IMR-90 (cell line): ENCODE measurements at regions not wholly inside any gene's neighbourhood (a gene's known extent, or its start where the extent isn't known, plus 50 kb on each side); places are given as distances from the start of the nearest gene placed in this dataset.

Source experiments
- ATAC-seq: fragments of 200-7000 bp; cut with Tn5 transposase; 2 replicates; pipeline ENCODE4 v1.9.1; 2020; ENCODE audit warnings: low read depth, mild to moderate bottlenecking, moderate library complexity
- BruUV-seq: library from RNA; stranded (reverse); fragments of 400-500 nt; replicated peaks from 2 replicates; lab custom pipeline; 2021; lab: Mats Ljungman, UMichigan
- CTCF ChIA-PET: fragments of 300-600 bp; formaldehyde crosslinking; extraction: SDS; loops from one replicate; lab custom pipeline; 2021; ENCODE audit warnings: antibody characterized with exemption; lab: Yijun Ruan, JAX
- POLR2A ChIA-PET: fragments of 300-600 bp; sonication (Branson Sonifier 250); formaldehyde crosslinking; loops from one replicate; lab custom pipeline; 2022; ENCODE audit warnings: antibody characterized with exemption; ENCODE audit not compliant: unreplicated experiment; lab: Charles Lee
- DNase-seq: peaks from one replicate; pipeline ENCODE4 v3.0.0; 2013
- H2AFZ ChIP-seq: replicated peaks from 2 replicates; pipeline ENCODE3; 2013; ENCODE audit warnings: low read length, mild to moderate bottlenecking; ENCODE audit not compliant: poor library complexity
- H2AK5ac ChIP-seq: 2 replicates; pipeline ENCODE4 v1.6.1; 2013; ENCODE audit warnings: low read depth, low read length, inconsistent platforms
- H2AK9ac ChIP-seq: replicated peaks from 2 replicates; pipeline ENCODE3; 2013; ENCODE audit warnings: mild to moderate bottlenecking, low read depth, low read length, moderate library complexity; ENCODE audit not compliant: poor library complexity
- H2BK120ac ChIP-seq: 2 replicates; pipeline ENCODE4 v1.6.1; 2013; ENCODE audit warnings: low read depth, low read length, inconsistent platforms
- H2BK15ac ChIP-seq: 3 replicates; pipeline ENCODE4 v1.6.1; 2013; ENCODE audit warnings: low read depth, low read length, inconsistent platforms
- H2BK20ac ChIP-seq: 2 replicates; pipeline ENCODE4 v1.6.1; 2013; ENCODE audit warnings: low read depth, mild to moderate bottlenecking, inconsistent platforms, low read length, moderate library complexity
- H2BK5ac ChIP-seq: 2 replicates; pipeline ENCODE4 v1.6.1; 2013; ENCODE audit warnings: mild to moderate bottlenecking, low read depth, low read length, inconsistent platforms; ENCODE audit not compliant: poor library complexity, severe bottlenecking
- H3K14ac ChIP-seq: replicated peaks from 2 replicates; pipeline ENCODE4 v1.6.1; 2013; ENCODE audit warnings: low read depth, low read length, inconsistent platforms
- H3K18ac ChIP-seq: 2 replicates; pipeline ENCODE4 v1.6.1; 2013; ENCODE audit warnings: low read depth, low read length, control low read depth
- H3K23ac ChIP-seq: 2 replicates; pipeline ENCODE4 v1.6.1; 2013; ENCODE audit warnings: low read depth, low read length, inconsistent platforms
- H3K27ac ChIP-seq: 2 replicates; pipeline ENCODE4 v1.5.1; 2013; ENCODE audit warnings: mild to moderate bottlenecking, control low read depth, low read length; ENCODE audit not compliant: insufficient read depth
- H3K27me3 ChIP-seq: 2 replicates; pipeline ENCODE4 v1.6.1; 2013; ENCODE audit warnings: low read length; ENCODE audit not compliant: control insufficient read depth, insufficient read depth
- H3K36me3 ChIP-seq: 2 replicates; pipeline ENCODE4 v1.6.1; 2013; ENCODE audit warnings: low read length, mixed read lengths; ENCODE audit not compliant: control insufficient read depth, insufficient read depth
- H3K4ac ChIP-seq: 2 replicates; pipeline ENCODE4 v1.6.1; 2013; ENCODE audit warnings: low read depth, low read length, inconsistent platforms
- H3K4me1 ChIP-seq: 2 replicates; pipeline ENCODE4 v1.6.1; 2013; ENCODE audit warnings: low read length, mixed read lengths; ENCODE audit not compliant: control insufficient read depth, insufficient read depth
- H3K4me2 ChIP-seq: 2 replicates; pipeline ENCODE4 v1.6.1; 2013; ENCODE audit warnings: low read depth, mild to moderate bottlenecking, control low read depth, low read length, moderate library complexity
- H3K4me3 ChIP-seq: 2 replicates; pipeline ENCODE4 v1.5.1; 2013; ENCODE audit warnings: low read depth, mild to moderate bottlenecking, control low read depth, low read length, moderate library complexity; ENCODE audit not compliant: insufficient read depth
- H3K56ac ChIP-seq: 2 replicates; pipeline ENCODE4 v1.6.1; 2013; ENCODE audit warnings: low read length, inconsistent platforms; ENCODE audit not compliant: insufficient read depth; ENCODE audit errors: extremely low read depth
- H3K79me1 ChIP-seq, 2 experiments: 2 replicates each; pipeline ENCODE4 v1.6.1; 2013; ENCODE audit warnings: low read length in 2 of 2, inconsistent platforms in 1 of 2, low read depth in 1 of 2
- H3K9ac ChIP-seq: 2 replicates; pipeline ENCODE4 v1.6.1; 2013; ENCODE audit warnings: low read depth, low read length, control low read depth
- H3K9me1 ChIP-seq: 2 replicates; pipeline ENCODE4 v1.6.1; 2013; ENCODE audit warnings: low read length, inconsistent platforms; ENCODE audit not compliant: insufficient read depth
- H3K9me3 ChIP-seq: 2 replicates; pipeline ENCODE4 v1.6.1; 2013; ENCODE audit warnings: low read length; ENCODE audit not compliant: control insufficient read depth, insufficient read depth
- H4K20me1 ChIP-seq: 2 replicates; pipeline ENCODE4 v1.6.1; 2013; ENCODE audit warnings: low read length, inconsistent platforms; ENCODE audit not compliant: insufficient read depth
- H4K5ac ChIP-seq: 2 replicates; pipeline ENCODE4 v1.6.1; 2013; ENCODE audit warnings: mild to moderate bottlenecking, low read depth, low read length, control low read depth
- H4K8ac ChIP-seq, 2 experiments: 2 replicates each; pipeline ENCODE4 v1.6.1; 2013; ENCODE audit warnings: low read depth in 2 of 2, low read length in 2 of 2, control low read depth in 1 of 2, inconsistent platforms in 1 of 2
- H4K91ac ChIP-seq: 2 replicates; pipeline ENCODE4 v1.6.1; 2013; ENCODE audit warnings: low read depth, low read length, inconsistent platforms; ENCODE audit not compliant: insufficient read depth
- BHLHE40 ChIP-seq: fragments of 150-350 bp; IDR thresholded peaks from 2 replicates; pipeline ENCODE4 v1.6.1; 2016; ENCODE audit warnings: mild to moderate bottlenecking, low read depth, low read length
- CHD1 ChIP-seq: IDR thresholded peaks from 2 replicates; pipeline ENCODE4 v1.6.1; 2012; ENCODE audit warnings: low read depth, low read length, improper control_type of control experiment
- FOS ChIP-seq: fragments of 150-350 bp; IDR thresholded peaks from 2 replicates; pipeline ENCODE4 v1.6.1; 2016; ENCODE audit warnings: low read depth, low read length
- MAFK ChIP-seq: IDR thresholded peaks from 2 replicates; pipeline ENCODE4 v1.6.1; 2012; ENCODE audit warnings: low read depth, low read length, improper control_type of control experiment
- MAZ ChIP-seq: IDR thresholded peaks from 2 replicates; pipeline ENCODE4 v1.6.1; 2012; ENCODE audit warnings: low read depth, mild to moderate bottlenecking, low read length, improper control_type of control experiment, moderate library complexity, borderline replicate concordance
- MXI1 ChIP-seq: IDR thresholded peaks from 2 replicates; pipeline ENCODE4 v1.6.1; 2012; ENCODE audit warnings: low read depth, mild to moderate bottlenecking, low read length, moderate library complexity, borderline replicate concordance
- POLR2A ChIP-seq: IDR thresholded peaks from 2 replicates; pipeline ENCODE4 v1.6.1; 2012; ENCODE audit warnings: mild to moderate bottlenecking, low read depth, low read length
- RAD21 ChIP-seq: IDR thresholded peaks from 2 replicates; pipeline ENCODE4 v1.6.1; 2012; ENCODE audit warnings: low read length, improper control_type of control experiment
- RCOR1 ChIP-seq: IDR thresholded peaks from 2 replicates; pipeline ENCODE4 v1.6.1; 2012; ENCODE audit warnings: mild to moderate bottlenecking, low read length, improper control_type of control experiment; ENCODE audit not compliant: insufficient replicate concordance
- RFX5 ChIP-seq: IDR thresholded peaks from 2 replicates; pipeline ENCODE4 v1.8.0; 2012; ENCODE audit warnings: low read depth, mild to moderate bottlenecking, low read length, moderate library complexity
- SMC3 ChIP-seq: fragments of 150-350 bp; IDR thresholded peaks from 2 replicates; pipeline ENCODE4 v1.6.1; 2016; ENCODE audit warnings: low read depth, mild to moderate bottlenecking, antibody characterized with exemption, low read length, moderate library complexity
- WGBS, 2 experiments: methylation state at CpG; one replicate each; pipeline versions ENCODE4 v1.1.5 to v1.1.7; 2013; ENCODE audit warnings: missing lambda C conversion rate in 2 of 2; ENCODE audit not compliant: insufficient read length in 1 of 2; ENCODE audit errors: extremely low coverage in 2 of 2; 5-methylcytosine and 5-hydroxymethylcytosine counted together
- dilution Hi-C: fragments of 300-500 bp; cut with HindIII; formaldehyde crosslinking; loops from one replicate; pipeline ENCODE4 v1.14.3; 2018; ENCODE audit warnings: low sequenced_read_pairs; ENCODE audit not compliant: unreplicated experiment
- in situ Hi-C: fragments of 300-500 bp; cut with MboI; formaldehyde crosslinking; loops from 3 replicates; pipeline ENCODE4 v1.14.3; 2019; ENCODE audit warnings: low sequenced_read_pairs, inconsistent platforms, mixed read lengths
- intact Hi-C: fragments of 100-400 bp; cut with micrococcal nuclease; formaldehyde crosslinking; loops from 2 replicates; pipeline ENCODE4 v1.10.0; 2022
- TF ChIP-seq, protein P1 (sequence below): conservative IDR thresholded peaks from 2 replicates; pipeline ENCODE4 v1.5.1; 2012; ENCODE audit warnings: mild to moderate bottlenecking, low read depth, low read length, improper control_type of control experiment
- TF ChIP-seq, protein P2 (sequence below): fragments of 150-350 bp; IDR thresholded peaks from 2 replicates; pipeline ENCODE4 v1.6.1; 2017; ENCODE audit warnings: mild to moderate bottlenecking, antibody characterized with exemption, low read length, low read depth

DNA sequence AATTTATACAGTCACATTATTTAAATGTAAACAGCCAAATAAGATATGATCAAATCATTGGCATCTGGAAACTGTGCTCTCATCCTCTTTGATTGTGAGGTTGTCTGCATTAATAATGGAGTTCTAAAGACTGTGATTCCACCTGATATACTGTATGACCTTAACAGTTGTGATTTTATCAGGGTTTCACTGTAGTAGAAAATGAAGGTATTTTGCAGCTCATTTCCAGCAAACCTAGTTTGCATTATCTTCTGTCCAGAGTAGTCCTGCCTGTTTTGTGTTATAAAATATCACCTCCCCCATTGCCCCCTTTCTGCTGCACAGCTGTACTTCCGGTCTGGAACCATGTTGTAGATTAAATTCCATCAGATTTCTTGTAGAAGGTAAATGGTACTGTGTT lies 731.6 kb upstream of the FANCL start:
- no peak overlapping the region for H3K9ac ChIP-seq
- H3K23ac ChIP-seq: no peak overlapping the region
- no peaks in the 10 kb centered on the region for H3K9me1 ChIP-seq
- no peaks in the 10 kb centered on the region for H3K79me1 ChIP-seq
- no peak overlapping the region for H2BK20ac ChIP-seq
- H3K27ac ChIP-seq: no peak overlapping the region
- H2BK5ac ChIP-seq: no peak overlapping the region
- H2AK9ac ChIP-seq: no peak overlapping the region
- no peak for TF ChIP-seq CHD1
- no peak for TF ChIP-seq MXI1
- TF ChIP-seq BHLHE40: no peak
- no peak for TF ChIP-seq MAFK
- no peak for TF ChIP-seq MAZ
- TF ChIP-seq RAD21: no peak
- TF ChIP-seq SMC3: no peak
- TF ChIP-seq RCOR1: no peak
- TF ChIP-seq FOS: no peak
- TF ChIP-seq, protein P1, sequence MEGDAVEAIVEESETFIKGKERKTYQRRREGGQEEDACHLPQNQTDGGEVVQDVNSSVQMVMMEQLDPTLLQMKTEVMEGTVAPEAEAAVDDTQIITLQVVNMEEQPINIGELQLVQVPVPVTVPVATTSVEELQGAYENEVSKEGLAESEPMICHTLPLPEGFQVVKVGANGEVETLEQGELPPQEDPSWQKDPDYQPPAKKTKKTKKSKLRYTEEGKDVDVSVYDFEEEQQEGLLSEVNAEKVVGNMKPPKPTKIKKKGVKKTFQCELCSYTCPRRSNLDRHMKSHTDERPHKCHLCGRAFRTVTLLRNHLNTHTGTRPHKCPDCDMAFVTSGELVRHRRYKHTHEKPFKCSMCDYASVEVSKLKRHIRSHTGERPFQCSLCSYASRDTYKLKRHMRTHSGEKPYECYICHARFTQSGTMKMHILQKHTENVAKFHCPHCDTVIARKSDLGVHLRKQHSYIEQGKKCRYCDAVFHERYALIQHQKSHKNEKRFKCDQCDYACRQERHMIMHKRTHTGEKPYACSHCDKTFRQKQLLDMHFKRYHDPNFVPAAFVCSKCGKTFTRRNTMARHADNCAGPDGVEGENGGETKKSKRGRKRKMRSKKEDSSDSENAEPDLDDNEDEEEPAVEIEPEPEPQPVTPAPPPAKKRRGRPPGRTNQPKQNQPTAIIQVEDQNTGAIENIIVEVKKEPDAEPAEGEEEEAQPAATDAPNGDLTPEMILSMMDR: no peak
- TF ChIP-seq RFX5: no peak
- TF ChIP-seq, protein P2, sequence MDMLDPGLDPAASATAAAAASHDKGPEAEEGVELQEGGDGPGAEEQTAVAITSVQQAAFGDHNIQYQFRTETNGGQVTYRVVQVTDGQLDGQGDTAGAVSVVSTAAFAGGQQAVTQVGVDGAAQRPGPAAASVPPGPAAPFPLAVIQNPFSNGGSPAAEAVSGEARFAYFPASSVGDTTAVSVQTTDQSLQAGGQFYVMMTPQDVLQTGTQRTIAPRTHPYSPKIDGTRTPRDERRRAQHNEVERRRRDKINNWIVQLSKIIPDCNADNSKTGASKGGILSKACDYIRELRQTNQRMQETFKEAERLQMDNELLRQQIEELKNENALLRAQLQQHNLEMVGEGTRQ: no peak
- TF ChIP-seq POLR2A: no peak
- H3K4me2 ChIP-seq: no peak overlapping the region
- WGBS, 2 experiments: no CpG with 5 or more reads among the region's 1 CpG
- CTCF ChIA-PET: interaction anchor here (0.7 to 0.9 kb wide), 2 partner anchors 12 to 1213 kb away, joined by 3 read pairs; no protein-coding TSS in a partner anchor
- H3K4me3 ChIP-seq: no peak overlapping the region
- in situ Hi-C loops: no loop called here
- H4K8ac ChIP-seq: no peak overlapping the region
- DNase-seq: no peak
- intact Hi-C loops: no loop called here
- H3K14ac ChIP-seq: no peak overlapping the region
- 0 out of 2 replicates have a peak, but pooled peaks cover 2% of the 10 kb centered on the region for H3K27me3 ChIP-seq
- no peaks in the 10 kb centered on the region for H3K36me3 ChIP-seq
- no peaks in the 10 kb centered on the region for H3K9me3 ChIP-seq
- H4K5ac ChIP-seq: no peak overlapping the region
- no peaks in the 10 kb centered on the region for H3K4me1 ChIP-seq
- BruUV-seq: no TSS peak
- H2AK5ac ChIP-seq: no peak overlapping the region
- H2AFZ ChIP-seq: no peak overlapping the region
- dilution Hi-C loops: no loop called here
- H2BK15ac ChIP-seq: no peak overlapping the region
- no peak overlapping the region for H3K18ac ChIP-seq
- H3K4ac ChIP-seq: no peak overlapping the region
- H3K56ac ChIP-seq: no peak overlapping the region
- no peaks in the 10 kb centered on the region for H4K20me1 ChIP-seq
- H4K91ac ChIP-seq: no peak overlapping the region
- POLR2A ChIA-PET: no interaction called here
- no peak overlapping the region for H2BK120ac ChIP-seq
- ATAC-seq: no peak
